Neural progenitor cell (in vitro differentiated cells): ENCODE measurements at regions not wholly inside any gene's neighbourhood (a gene's known extent, or its start where the extent isn't known, plus 50 kb on each side); places are given as distances from the start of the nearest gene placed in this dataset.

Source experiments
- DNase-seq: peaks from one replicate; pipeline ENCODE4 v3.0.0-alpha.2; 2016; ENCODE audit warnings: low spot score
- H2AFZ ChIP-seq: fragments of 200-600 bp; sonication (generic); replicated peaks from 2 replicates; pipeline ENCODE4 v1.6.1; 2016; ENCODE audit warnings: antibody characterized with exemption
- H3F3A ChIP-seq: fragments of 200-600 bp; sonication (generic); 2 replicates; pipeline ENCODE4 v1.6.1; 2016; ENCODE audit warnings: antibody characterized with exemption, low read depth
- H3K27ac ChIP-seq: fragments of 200-600 bp; sonication (generic); 2 replicates; pipeline ENCODE4 v1.5.1; 2016; ENCODE audit warnings: mild to moderate bottlenecking
- H3K27me3 ChIP-seq: fragments of 200-600 bp; sonication (generic); 2 replicates; pipeline ENCODE4 v1.6.1; 2016; ENCODE audit warnings: mild to moderate bottlenecking, moderate library complexity
- H3K36me3 ChIP-seq: fragments of 200-600 bp; sonication (generic); 2 replicates; pipeline ENCODE4 v1.5.1; 2016
- H3K4me1 ChIP-seq: fragments of 200-600 bp; sonication (generic); 2 replicates; pipeline ENCODE4 v1.6.1; 2016; ENCODE audit warnings: mixed run types
- H3K4me2 ChIP-seq: fragments of 200-600 bp; sonication (generic); 2 replicates; pipeline ENCODE4 v1.6.1; 2016
- H3K4me3 ChIP-seq: fragments of 200-600 bp; sonication (generic); 2 replicates; pipeline ENCODE4 v1.5.1; 2016
- H3K79me2 ChIP-seq: fragments of 200-600 bp; sonication (generic); 2 replicates; pipeline ENCODE4 v1.6.1; 2016; ENCODE audit warnings: low read depth
- H3K9ac ChIP-seq: fragments of 200-600 bp; sonication (generic); 2 replicates; pipeline ENCODE4 v1.6.1; 2016
- H3K9me3 ChIP-seq: fragments of 200-600 bp; sonication (generic); 2 replicates; pipeline ENCODE4 v1.5.1; 2016; ENCODE audit warnings: low read depth
- H4K20me1 ChIP-seq: fragments of 200-600 bp; sonication (generic); 2 replicates; pipeline ENCODE4 v1.6.1; 2016; ENCODE audit warnings: low read depth
- H3K27ac Mint-ChIP-seq: 3 replicates; pipeline ENCODE4 v1.8.0; 2021; ENCODE audit warnings: mixed read lengths
- H3K27me3 Mint-ChIP-seq: 2 replicates; pipeline ENCODE4 v1.8.0; 2022; ENCODE audit warnings: low read depth, mild to moderate bottlenecking, inconsistent platforms, moderate library complexity, mixed read lengths; ENCODE audit not compliant: insufficient read depth
- H3K36me3 Mint-ChIP-seq: 3 replicates; pipeline ENCODE4 v1.8.0; 2021; ENCODE audit warnings: mixed read lengths
- H3K4me1 Mint-ChIP-seq: 3 replicates; pipeline ENCODE4 v1.8.0; 2021; ENCODE audit warnings: mixed read lengths
- H3K4me3 Mint-ChIP-seq: 3 replicates; pipeline ENCODE4 v1.8.0; 2021; ENCODE audit warnings: mild to moderate bottlenecking, moderate library complexity, mixed read lengths
- H3K9me3 Mint-ChIP-seq: 3 replicates; pipeline ENCODE4 v1.8.0; 2020; ENCODE audit warnings: mixed read lengths
- CTCF ChIP-seq: fragments of 200-600 bp; sonication (generic); IDR thresholded peaks from 2 replicates; pipeline ENCODE4 v1.5.1; 2017; ENCODE audit warnings: antibody characterized with exemption, mild to moderate bottlenecking
- EZH2 ChIP-seq: fragments of 200-600 bp; sonication (generic); IDR thresholded peaks from 2 replicates; pipeline ENCODE4 v1.6.1; 2017; ENCODE audit warnings: antibody characterized with exemption, mild to moderate bottlenecking, moderate library complexity
- EZH2phosphoT487 ChIP-seq: fragments of 200-600 bp; sonication (generic); IDR thresholded peaks from 2 replicates; pipeline ENCODE4 v1.6.1; 2017; ENCODE audit warnings: antibody characterized with exemption

DNA sequence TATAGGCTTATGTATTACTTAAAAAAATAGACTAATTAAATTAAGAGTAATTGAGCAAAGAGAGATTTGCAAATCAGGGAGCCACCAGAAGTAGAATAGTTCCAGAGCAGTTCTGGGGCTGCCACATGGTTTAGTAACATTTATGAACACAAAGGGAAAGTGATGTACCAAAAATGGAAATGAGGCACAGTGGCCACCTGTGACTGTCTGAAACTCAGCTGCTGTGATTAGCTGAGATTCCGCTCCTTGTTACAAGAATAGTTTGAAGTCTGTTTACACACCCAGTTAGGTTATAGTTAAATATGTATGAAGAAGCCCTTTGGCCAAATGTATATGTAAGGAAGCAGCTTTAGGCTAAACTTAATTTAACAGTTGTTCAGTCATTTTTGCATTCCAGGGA lies 901.5 kb upstream of the CHORDC1 start:
- H3K79me2 ChIP-seq, result no peaks in the 10 kb centered on the region
- no peaks in the 10 kb centered on the region for H3K4me1 ChIP-seq
- TF ChIP-seq EZH2phosphoT487 (no peak), CTCF (no peak), EZH2 (no peak)

GRCh38 chr11:91115116-91115515 lies 892.3 kb upstream of the CHORDC1 start:
- H3K4me3 Mint-ChIP-seq, result no peak overlapping the region
- Histone ChIP-seq H3K4me1 (no peaks in the 10 kb centered on the region), H3K27ac (no peak overlapping the region), H4K20me1 (no peaks in the 10 kb centered on the region), H3K36me3 (no peaks in the 10 kb centered on the region), H3K9me3 (no peaks in the 10 kb centered on the region), H3K4me3 (no peak overlapping the region), H3K4me2 (no peak overlapping the region), H3K79me2 (no peaks in the 10 kb centered on the region), H3K27me3 (no peaks in the 10 kb centered on the region), H3F3A (no peaks in the 10 kb centered on the region), H2AFZ (no peak overlapping the region), H3K9ac (no peak overlapping the region)
- H3K36me3 Mint-ChIP-seq, result no peaks in the 10 kb centered on the region
- TF ChIP-seq EZH2, result no peak
- no peak for TF ChIP-seq EZH2phosphoT487
- TF ChIP-seq CTCF, result no peak
- no peaks in the 10 kb centered on the region for H3K27me3 Mint-ChIP-seq
- DNase-seq, result no peak
- no peak overlapping the region for H3K27ac Mint-ChIP-seq
- H3K9me3 Mint-ChIP-seq, result no peaks in the 10 kb centered on the region
- H3K4me1 Mint-ChIP-seq, result no peaks in the 10 kb centered on the region

More for the DNA sequence above, 901.5 kb upstream of the CHORDC1 start:
- Histone ChIP-seq H3K27me3 (no peaks in the 10 kb centered on the region), H3K27ac (no peak overlapping the region), H3K4me3 (no peak overlapping the region), H3K4me2 (no peak overlapping the region), H3F3A (no peaks in the 10 kb centered on the region), H3K9me3 (no peaks in the 10 kb centered on the region), H4K20me1 (no peaks in the 10 kb centered on the region), H3K36me3 (no peaks in the 10 kb centered on the region), H2AFZ (no peak overlapping the region), H3K9ac (no peak overlapping the region)
- Mint-ChIP-seq H3K4me1 (no peaks in the 10 kb centered on the region), H3K9me3 (no peaks in the 10 kb centered on the region), H3K27ac (no peak overlapping the region), H3K4me3 (no peak overlapping the region), H3K27me3 (no peaks in the 10 kb centered on the region), H3K36me3 (no peaks in the 10 kb centered on the region)
- no peak for DNase-seq

DNA sequence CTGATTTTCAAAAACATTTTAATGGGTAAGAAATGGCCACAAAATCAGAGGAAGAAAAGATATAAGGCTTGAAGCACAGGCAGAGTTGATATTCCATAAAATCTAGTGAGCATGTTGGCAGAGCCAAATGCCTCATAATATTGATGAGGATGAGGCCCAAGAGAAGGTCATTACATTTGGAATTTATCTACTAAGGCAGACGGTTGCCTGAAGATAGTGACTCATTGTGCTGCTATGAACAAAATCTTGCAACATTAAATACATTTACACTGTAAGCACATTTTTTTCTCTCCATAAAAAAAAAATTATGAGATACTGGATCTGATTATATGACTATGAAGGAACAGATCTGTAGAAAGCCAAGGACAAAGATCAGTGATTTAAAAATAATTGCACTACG lies 881.4 kb upstream of the CHORDC1 start:
- H3K27me3 Mint-ChIP-seq, result no peaks in the 10 kb centered on the region
- Histone ChIP-seq H3K4me2 (no peak overlapping the region), H3K27ac (no peak overlapping the region), H3K36me3 (no peaks in the 10 kb centered on the region), H3K9me3 (no peaks in the 10 kb centered on the region), H3F3A (no peaks in the 10 kb centered on the region), H3K79me2 (no peaks in the 10 kb centered on the region), H3K9ac (no peak overlapping the region), H3K27me3 (no peaks in the 10 kb centered on the region), H3K4me1 (no peaks in the 10 kb centered on the region), H4K20me1 (no peaks in the 10 kb centered on the region), H3K4me3 (no peak overlapping the region), H2AFZ (no peak overlapping the region)
- H3K36me3 Mint-ChIP-seq, result no peaks in the 10 kb centered on the region
- H3K27ac Mint-ChIP-seq, result no peak overlapping the region
- no peak for TF ChIP-seq EZH2phosphoT487
- no peak for TF ChIP-seq EZH2
- no peak for TF ChIP-seq CTCF
- no peak for DNase-seq
- peaks cover 5% of the 10 kb centered on the region for H3K4me1 Mint-ChIP-seq
- H3K4me3 Mint-ChIP-seq, result no peak overlapping the region
- H3K9me3 Mint-ChIP-seq, result no peaks in the 10 kb centered on the region

DNA sequence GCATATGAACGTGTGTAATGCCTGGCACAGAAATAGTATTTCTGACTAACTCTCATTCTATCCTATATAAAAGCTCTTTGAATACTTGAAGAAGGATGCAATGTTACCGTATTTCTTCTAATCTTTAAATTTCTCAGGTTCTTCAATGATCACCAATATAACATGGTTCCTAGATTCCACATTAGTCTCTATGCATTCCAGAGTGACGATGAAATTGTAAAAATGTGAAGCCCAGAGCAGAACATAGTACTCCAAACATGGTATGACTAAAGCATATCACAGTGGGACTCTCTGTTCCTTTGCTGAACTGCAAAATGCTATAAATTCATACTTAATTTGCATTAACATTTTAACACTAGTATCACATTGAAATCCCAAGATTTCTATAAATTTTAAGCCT lies 877.6 kb upstream of the CHORDC1 start:
- Histone ChIP-seq H3K79me2 (no peaks in the 10 kb centered on the region), H3K9ac (no peak overlapping the region), H3K9me3 (no peaks in the 10 kb centered on the region), H3K4me2 (no peak overlapping the region), H3F3A (no peaks in the 10 kb centered on the region), H3K27me3 (no peaks in the 10 kb centered on the region), H2AFZ (no peak overlapping the region), H3K36me3 (no peaks in the 10 kb centered on the region), H3K4me1 (no peaks in the 10 kb centered on the region), H3K4me3 (no peak overlapping the region), H3K27ac (no peak overlapping the region), H4K20me1 (no peaks in the 10 kb centered on the region)
- H3K4me1 Mint-ChIP-seq, result peaks cover 5% of the 10 kb centered on the region
- TF ChIP-seq CTCF (no peak), EZH2phosphoT487 (no peak), EZH2 (no peak)
- H3K9me3 Mint-ChIP-seq, result no peaks in the 10 kb centered on the region
- no peaks in the 10 kb centered on the region for H3K27me3 Mint-ChIP-seq
- no peaks in the 10 kb centered on the region for H3K36me3 Mint-ChIP-seq
- DNase-seq, result no peak
- no peak overlapping the region for H3K4me3 Mint-ChIP-seq
- H3K27ac Mint-ChIP-seq, result no peak overlapping the region
